Activated T-helper 1 cell treated with Interleukin-2 at 50 U/mL for 16 hours (primary cell): ENCODE measurements at regions not wholly inside any gene's neighbourhood (a gene's known extent, or its start where the extent isn't known, plus 50 kb on each side); places are given as distances from the start of the nearest gene placed in this dataset.

ENCODE experiments used
- DNase-seq: peaks from one replicate; pipeline ENCODE4 v3.0.0-alpha.2; 2020; ENCODE audit warnings: low read depth

DNA sequence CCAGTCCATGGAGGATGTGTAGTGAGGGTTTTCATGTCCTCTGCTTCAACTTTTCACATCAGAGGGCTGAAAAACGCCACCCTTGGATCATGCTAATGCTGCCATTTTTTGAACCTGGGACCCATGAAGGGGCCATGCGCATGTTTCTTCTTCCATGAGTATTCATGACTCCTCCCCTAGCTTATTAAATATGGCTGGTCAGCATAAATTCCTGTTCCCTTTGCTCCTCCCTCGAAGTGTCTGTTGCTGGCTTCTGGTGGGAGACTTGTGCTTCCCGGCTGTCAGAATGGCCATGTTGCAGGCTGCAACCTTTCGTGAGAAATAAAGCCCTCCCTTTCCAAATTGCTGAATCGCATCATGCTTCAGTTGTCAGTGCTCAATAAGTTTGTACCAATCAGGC lies 711.2 kb upstream of the KIRREL3 start:
- DNase-seq, result no peak

GRCh38 chr11:127710831-127711230 lies 710.3 kb upstream of the KIRREL3 start:
- no peak for DNase-seq

DNA sequence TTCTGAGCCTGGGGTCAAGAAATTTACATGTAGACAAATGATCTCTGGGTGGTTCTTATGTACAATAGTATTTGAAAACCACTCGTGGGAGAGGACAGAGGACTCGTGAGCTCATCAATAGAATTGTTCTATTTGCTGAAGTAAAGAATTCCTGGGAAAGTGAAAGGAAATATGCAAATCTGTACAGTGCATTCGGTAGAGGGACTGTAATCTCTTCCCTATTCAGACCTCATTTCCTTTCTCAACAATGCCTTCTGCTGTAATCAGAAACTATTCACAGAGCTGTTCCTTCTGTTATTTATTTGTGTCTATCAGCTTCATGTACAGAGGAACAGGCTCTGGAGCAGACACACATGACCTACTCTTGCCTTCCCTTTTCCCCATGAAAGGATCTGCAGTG lies 709.4 kb upstream of the KIRREL3 start:
- no peak for DNase-seq

GRCh38 chr11:127693686-127694085 lies 693.1 kb upstream of the KIRREL3 start:
- no peak for DNase-seq

- DNase-seq, result no peak
Observed at GRCh38 chr11:127683321-127683720, 682.8 kb upstream of the KIRREL3 start.

DNA sequence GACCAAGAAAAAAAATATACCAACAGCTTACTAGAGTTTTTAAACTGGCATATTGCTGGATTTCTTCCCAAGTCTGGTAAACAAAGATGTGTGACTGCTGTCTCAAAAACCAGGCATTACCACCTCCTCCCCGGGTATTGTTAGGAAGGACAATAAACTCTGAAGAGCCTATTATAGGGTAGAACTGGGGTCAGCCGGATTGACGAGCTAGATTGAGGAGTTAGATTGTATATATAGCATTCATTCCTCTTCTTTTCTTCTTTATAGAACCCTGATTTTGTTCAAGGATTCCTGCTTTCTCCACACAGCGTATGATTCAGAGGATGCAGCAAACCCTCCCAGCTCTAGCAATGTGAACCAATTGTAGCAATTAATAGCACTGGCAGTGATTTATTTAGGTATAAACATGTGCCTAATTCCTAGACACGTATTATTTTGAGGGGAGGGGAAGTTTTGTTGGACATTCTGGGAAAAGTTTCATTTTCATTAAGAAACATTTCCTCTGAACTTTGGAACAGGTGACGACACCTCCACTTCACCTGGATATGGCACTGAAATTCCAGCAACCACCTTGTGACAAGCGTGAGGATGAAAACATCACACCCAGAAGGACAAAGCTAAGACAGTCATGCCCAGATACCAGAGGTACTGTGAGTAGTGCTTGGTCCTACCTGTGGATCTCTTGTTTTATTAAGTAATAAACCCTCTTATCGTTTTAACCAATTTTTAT lies 679.4 kb upstream of the KIRREL3 start:
- DNase-seq, result no peak

DNA sequence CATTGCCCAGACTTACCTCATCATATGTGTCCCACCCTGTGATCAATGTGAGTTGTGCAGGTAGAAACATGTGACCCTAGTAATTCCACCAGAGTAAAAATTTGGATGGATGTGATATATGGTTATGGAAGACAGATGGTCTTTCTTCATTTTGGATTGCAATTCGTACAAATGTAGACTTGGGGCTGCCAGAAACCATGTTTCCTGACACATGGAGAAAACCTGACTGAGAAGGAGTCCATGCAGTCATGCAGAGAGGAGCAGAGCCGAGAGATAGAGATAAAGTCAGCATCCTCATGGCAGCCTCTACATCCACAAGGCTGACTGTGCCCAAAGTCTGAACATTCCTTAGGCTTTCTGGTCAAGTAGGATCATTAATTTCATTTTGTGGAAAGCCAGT lies 678.1 kb upstream of the KIRREL3 start:
- DNase-seq, result no peak

- DNase-seq, result no peak
Observed at GRCh38 chr11:127677660-127678425, 677.3 kb upstream of the KIRREL3 start.

- no peak for DNase-seq
Observed at GRCh38 chr11:127675581-127675980, 675.0 kb upstream of the KIRREL3 start.

DNA sequence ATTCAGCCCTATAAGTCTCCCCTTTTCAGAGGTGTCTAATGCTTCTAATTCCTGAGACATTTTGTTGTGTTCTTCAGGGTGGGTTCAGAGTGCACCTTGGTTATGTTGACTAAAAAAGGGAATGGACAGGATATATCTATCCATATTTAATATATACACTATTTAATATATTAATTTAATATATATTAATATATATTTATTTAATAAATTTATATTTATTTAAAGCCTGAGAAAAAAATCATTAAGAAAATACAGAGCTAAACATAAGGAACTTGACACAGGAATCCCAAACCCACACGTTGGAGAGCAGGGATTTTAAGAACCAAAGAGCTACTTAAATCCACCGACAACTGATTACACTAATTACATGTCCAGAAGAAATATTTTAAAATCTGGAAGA lies 674.2 kb upstream of the KIRREL3 start:
- no peak for DNase-seq

DNA sequence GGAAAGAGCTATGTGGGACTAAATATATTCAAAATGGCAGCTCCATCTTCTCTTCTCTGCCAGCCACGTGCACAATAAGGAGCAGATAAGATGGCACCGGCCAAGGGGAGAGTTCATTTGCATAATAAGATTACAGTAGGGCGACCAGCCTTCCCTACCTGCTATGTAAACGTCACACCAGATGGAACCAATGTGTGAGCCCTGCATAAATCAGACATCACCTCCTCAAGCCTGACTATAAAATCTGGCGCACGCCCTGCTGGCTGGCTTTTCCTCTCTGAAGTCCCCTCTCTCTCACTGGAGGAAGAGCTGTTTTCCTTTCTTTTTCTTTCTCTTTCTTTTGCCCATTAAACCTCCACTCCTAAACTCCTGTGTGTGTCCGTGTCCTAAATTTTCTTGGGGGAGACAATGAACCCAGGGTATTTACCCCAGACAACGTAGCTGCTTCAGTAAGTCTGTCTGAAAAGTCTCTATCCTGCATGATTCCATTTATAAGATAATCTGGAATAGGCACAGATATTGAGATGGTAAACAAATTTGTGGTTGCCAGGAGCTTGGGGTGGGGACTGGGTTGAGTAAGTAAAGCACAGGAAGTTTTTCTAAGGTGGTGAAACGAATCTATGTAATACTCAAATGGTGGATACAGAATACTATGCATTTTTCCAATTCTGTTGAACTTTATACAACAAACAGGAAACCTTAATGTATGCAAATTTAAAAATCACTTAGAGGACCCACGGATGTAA lies 670.0 kb upstream of the KIRREL3 start:
- DNase-seq, result no peak

- DNase-seq, result no peak
Observed at GRCh38 chr11:127656116-127656836, 655.7 kb upstream of the KIRREL3 start.

DNA sequence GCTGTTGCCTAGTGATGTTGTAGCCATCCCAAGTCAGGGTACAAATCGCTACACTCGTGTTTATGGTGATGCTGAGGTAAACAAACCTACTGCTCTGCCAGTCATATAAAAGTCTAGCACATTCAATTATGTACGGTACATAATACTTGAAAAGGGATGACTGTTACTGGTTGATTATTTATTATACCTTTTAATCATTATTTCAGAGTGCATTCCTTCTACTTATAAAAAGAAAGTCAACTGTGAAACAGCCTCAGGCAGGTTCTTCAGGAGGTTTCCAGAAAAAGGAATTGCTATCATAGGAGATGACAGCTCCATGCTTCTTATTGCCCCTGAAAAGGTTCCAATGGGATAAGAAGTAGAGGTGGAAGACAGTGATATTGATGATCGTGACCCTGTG lies 652.5 kb upstream of the KIRREL3 start:
- DNase-seq, result no peak

DNA sequence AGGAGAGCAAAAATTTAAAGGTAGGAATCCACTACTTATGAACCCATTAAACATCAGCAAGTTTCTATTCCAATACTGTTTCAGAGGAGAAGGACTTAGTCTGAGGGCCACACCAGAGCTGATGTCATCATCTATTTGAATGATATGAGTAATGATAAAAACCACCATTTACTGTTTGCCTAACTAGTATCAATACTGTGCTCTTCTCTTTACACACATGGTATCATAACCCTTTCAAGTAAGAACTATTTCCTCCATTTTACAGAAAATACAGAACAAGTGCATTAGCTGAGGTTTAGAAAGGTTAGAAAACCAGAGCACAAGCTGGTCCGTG lies 651.3 kb upstream of the KIRREL3 start:
- DNase-seq, result no peak

DNA sequence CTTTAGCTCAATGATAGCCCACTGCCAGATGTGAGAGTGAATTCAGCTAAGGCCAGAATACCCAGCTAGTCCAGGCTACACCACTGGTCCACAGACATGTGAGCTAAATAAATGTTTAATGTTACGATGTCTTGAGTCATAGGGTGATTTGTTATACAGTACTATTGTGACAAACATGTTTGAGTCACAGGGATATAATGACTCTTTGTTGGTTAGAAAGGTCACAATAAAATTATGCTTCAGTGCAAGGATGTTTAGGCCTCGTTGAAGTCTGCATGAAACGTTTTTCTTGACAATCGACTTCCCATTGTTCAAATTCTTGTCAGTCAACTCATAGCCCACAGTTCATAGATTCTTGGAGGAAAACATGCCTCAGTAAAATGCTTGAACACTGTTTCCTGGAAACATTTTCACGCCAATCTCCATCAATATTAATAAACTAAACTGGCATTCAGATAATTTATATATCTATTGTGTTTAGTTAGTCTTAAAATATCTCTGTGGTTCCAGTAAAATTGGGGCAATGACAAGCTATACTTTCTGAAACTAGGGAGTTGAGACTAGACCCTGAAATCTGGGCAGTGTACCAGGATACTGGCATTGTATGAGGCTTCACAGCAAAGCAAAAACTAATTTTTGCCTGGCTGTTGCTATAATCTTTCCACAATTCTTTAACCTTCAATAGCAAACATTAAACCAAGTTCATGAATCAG lies 650.8 kb upstream of the KIRREL3 start:
- DNase-seq, result no peak

- DNase-seq, result no peak
Observed at GRCh38 chr11:127649958-127650357, 649.4 kb upstream of the KIRREL3 start.

GRCh38 chr11:127649071-127649470 lies 648.5 kb upstream of the KIRREL3 start:
- no peak for DNase-seq

DNA sequence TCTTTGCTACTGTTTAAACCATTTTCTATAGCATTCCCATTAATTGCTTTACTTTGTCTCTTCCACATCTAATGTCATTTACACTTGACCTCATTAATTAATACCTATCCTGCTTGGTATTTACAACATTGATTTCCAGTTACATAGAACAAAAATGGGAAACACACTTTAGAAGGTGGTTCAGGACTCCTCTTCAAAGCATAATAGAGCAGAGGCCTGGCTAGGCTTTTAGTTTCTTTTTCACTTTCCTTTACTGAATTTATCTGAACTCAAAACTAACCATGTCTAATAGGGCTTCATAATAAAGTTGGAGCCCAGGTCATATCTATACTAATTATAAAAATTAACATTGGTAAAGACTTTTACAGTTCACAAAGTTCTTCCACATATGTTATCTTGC lies 648.0 kb upstream of the KIRREL3 start:
- no peak for DNase-seq

GRCh38 chr11:127644366-127644765 lies 643.8 kb upstream of the KIRREL3 start:
- no peak for DNase-seq

GRCh38 chr11:127643268-127644058 lies 642.9 kb upstream of the KIRREL3 start:
- no peak for DNase-seq
